OCI-LY7 (cell line): ENCODE measurements at regions not wholly inside any gene's neighbourhood (a gene's known extent, or its start where the extent isn't known, plus 50 kb on each side); places are given as distances from the start of the nearest gene placed in this dataset.

Source experiments
- EZH2phosphoT487 ChIP-seq: fragments of 200-600 bp; sonication (generic); IDR thresholded peaks from 2 replicates; pipeline ENCODE4 v1.6.1; 2018; ENCODE audit warnings: low read depth, borderline replicate concordance, mild to moderate bottlenecking, mixed run types, antibody characterized with exemption, low read length, moderate library complexity, mixed read lengths
- TF ChIP-seq, protein P1 (sequence below): fragments of 200-600 bp; sonication (generic); conservative IDR thresholded peaks from 2 replicates; pipeline ENCODE4 v1.5.1; 2014; ENCODE audit warnings: mild to moderate bottlenecking, antibody characterized with exemption, low read length, moderate library complexity, mixed read lengths

- TF ChIP-seq, protein P1, sequence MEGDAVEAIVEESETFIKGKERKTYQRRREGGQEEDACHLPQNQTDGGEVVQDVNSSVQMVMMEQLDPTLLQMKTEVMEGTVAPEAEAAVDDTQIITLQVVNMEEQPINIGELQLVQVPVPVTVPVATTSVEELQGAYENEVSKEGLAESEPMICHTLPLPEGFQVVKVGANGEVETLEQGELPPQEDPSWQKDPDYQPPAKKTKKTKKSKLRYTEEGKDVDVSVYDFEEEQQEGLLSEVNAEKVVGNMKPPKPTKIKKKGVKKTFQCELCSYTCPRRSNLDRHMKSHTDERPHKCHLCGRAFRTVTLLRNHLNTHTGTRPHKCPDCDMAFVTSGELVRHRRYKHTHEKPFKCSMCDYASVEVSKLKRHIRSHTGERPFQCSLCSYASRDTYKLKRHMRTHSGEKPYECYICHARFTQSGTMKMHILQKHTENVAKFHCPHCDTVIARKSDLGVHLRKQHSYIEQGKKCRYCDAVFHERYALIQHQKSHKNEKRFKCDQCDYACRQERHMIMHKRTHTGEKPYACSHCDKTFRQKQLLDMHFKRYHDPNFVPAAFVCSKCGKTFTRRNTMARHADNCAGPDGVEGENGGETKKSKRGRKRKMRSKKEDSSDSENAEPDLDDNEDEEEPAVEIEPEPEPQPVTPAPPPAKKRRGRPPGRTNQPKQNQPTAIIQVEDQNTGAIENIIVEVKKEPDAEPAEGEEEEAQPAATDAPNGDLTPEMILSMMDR, result no peak
- no peak for TF ChIP-seq EZH2phosphoT487
These were observed 77.6 kb upstream of the ANKRD55 start for GRCh38 chr5:56310711-56311204.
